COLO668 (cell line): ENCODE measurements at regions not wholly inside any gene's neighbourhood (a gene's known extent, or its start where the extent isn't known, plus 50 kb on each side); places are given as distances from the start of the nearest gene placed in this dataset.

Experiments used
- DNase-seq: peaks from one replicate; lab custom pipeline; 2025; ENCODE audit not compliant: unreplicated experiment; lab: John Stamatoyannopoulos, UW

DNA sequence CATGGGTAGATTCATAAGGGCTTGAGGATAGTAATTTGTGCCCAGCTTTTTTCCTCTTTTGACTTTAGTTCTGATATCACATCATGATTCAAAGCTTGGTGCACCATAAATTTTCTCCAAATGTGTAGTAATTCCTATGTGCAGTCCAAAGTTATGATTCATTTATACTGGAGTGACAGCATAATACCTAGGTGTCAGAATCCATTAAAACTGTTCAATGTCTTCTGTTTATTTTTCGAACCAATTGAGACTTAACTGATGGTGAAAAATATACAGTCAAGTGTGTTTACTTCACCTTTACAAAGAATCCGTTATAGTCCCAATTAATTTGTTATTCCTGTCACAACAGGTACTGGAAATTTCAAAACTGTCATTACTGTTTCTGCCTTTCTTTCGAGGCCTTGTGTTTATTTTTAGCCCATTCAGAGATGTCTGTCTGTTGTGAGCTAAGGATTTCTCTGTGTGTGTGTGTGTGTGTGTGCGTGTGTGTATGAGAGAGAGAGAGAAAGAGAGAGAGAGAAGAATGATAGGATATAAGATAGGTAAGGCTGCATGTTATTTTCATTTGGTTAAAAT lies 389.7 kb upstream of the ATP5MC3 start:
- no peak for DNase-seq

DNA sequence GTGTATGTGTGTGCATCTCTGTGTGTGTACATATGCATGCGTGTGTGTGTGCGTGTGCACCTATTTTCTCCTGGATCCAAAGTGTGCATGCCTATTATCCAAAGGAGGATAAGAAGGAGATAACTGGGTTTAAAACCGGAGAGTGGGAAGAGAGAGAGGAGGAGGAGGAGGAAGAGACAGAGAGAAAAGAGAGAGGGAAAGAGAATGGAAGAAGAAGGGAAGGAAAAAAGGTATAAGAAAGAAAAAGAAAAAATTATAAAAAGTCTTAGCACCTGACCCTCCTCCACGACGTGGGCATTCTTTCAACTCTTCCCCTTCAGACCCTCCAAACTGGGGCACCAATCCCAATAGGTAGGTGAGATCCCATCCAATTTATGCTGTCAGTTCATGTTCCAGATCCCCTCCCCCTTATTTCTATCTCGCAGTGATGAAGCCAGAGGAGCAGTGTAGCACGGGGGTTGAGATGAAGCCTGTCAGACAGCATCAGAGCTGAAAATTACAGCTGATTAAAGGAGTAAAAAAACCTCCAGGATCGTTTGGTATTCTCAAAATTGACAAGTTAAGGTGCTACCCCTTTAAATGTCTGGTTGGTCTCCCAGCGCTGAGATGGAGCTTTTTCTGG lies 386.7 kb upstream of the ATP5MC3 start:
- DNase-seq: no peak

DNA sequence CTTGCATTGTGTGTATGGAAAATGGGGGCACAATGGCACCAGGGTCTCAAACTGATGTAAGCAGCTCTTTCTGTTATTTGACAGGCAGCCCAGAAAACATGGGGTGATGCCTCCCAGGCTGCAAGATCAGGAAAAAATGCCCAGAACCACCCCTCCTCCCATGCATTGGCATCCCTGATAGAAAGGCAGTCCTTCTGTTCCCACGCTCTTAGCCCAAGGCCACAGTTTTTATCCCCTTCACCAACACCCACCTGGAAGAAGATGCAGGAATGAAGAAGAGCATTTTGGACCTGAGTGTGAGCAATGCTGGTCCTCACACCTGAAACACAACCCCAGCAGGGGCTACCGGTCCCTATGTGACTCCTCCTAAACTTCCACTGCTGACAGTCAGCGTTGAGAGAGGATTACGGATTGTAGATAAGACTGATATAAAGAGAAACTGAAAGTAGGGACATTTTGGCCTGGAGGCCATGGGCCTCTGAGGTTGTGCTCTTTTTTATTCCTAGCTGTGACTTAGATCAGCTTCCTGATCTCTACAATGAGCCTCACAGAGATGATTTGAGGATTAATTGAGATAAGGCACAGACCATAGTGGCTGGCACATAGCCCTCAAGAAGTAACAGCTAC lies 386.0 kb upstream of the ATP5MC3 start:
- DNase-seq: no peak

DNA sequence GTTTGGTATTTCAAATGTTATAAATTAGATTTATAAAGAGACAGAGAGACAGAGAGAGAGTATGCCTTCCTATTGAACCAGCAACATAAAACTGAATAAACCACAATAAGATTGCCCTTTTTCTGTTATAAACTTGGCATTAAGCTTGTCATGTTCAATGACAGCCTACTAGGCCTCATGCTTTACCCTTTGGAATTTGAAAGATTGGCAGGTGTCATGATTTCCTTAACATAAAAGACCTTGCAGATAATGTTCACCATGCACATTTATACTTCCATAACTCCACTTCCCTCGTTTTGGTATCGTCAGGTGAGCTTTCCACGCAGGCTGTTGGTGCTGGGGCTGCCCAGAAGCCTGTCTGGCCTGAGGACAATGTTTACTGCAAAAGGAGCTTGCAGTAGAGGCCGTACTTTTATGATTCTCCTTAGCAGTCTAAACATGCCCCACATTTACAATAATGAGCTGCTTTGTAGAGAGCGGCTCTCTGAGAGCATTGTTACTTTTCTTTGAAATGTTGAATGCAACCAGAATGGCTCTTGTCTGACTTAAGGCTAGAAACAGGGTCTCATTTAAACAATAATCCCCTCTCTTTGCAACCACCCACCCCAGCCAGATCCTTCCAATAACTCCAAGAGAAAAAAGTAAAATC lies 379.1 kb upstream of the ATP5MC3 start:
- DNase-seq: no peak

DNA sequence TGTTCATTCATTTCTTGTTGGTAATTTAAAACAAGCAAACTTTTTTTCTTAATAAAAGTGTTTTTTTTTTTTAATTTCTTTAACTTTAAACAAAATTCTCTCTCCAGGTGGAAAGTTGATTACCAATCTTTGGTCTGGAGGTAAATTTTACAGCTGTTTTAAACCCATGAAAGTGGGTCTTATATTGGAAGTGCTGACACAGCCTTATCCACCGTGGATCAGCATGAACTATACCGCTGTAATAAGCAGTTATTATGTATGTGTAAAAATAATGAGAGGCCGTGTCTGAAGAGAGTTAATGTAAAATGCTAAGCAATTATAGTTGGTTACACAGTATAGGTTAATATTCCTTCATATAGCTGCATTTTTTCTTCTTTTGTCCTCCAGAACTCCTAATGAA lies 378.1 kb upstream of the ATP5MC3 start:
- DNase-seq: no peak

DNA sequence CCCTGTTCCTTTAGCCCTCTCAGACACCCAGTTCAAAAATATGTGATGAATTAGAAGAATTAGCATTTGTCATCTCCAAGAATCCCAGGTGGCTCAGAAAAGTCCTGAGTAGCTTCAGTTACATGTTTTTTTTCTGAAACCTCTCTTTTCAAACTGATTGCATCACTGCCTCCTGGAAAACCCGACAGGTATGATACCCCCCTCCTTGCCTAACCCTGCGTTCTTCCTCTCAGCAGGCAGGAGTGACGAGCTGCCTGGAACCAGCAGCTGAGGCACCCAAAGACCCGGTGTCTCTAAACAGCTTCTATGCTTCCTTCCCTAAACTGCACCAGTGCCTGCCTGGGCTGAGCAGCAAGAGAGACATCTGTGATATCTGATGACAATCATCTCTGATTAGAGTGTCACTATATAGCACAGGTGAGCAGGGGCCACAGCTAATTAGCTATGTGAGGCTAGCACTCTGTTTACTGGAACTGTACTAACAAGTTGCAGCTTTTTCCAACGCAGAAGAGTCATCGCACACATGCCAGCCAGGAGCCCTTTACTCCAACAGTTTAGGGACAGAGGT lies 376.4 kb upstream of the ATP5MC3 start:
- no peak for DNase-seq

DNA sequence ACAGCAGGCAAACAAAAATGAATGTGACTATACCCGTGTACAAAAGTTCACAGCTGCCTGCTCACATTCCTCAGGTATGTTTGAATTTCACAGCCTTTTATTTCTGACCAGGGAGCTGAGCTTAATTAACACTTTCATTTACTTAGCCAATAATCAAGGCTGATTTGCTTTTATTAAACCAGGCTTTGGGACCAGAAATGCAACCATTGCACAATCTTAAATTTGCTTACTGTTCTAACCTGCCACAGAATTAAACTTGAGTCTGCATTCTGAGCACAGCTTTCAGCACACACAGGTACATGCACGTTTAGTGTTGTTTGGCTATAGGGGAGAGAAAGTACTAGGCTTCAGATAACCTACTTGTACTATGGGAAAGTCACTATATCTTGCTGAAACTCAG lies 372.4 kb upstream of the ATP5MC3 start:
- DNase-seq: no peak

DNA sequence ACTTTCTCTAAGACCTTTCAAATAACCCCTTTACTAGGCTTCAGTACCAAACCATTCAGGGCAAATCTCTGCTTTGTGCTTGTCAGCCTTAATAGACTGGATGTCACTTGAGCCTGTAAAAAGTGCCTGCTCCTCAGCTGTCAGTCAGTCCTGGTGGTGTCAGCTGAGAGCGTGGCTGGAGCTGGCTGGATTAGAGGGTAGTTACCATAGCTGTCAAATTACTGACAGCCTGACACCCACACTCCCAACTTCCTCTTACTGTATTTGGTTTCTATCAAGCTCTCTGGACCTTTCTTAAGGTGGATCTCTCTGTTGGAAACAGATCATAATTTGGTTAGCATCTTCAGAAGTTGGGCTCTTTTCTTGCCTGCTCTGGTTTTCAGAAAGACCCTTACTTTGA lies 371.4 kb upstream of the ATP5MC3 start:
- no peak for DNase-seq

DNA sequence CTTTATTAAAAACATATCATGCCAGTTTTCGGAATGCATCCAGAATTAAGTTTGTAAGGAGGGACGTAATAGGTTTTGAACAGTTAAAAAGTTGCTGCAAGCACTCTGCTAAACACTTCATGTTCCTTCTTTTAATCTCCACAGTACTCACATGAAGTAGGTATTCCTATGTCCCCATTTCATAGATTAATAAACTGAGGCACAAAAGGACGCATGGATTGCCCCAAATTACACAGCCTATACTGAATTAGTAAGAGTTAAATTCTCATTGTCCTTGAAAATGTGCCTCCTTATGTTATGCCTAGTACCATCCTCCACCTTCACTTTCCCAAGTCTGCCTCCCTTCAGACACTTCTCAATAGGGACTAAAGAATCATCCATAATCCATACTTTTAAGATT lies 358.9 kb upstream of the ATP5MC3 start:
- DNase-seq: no peak

DNA sequence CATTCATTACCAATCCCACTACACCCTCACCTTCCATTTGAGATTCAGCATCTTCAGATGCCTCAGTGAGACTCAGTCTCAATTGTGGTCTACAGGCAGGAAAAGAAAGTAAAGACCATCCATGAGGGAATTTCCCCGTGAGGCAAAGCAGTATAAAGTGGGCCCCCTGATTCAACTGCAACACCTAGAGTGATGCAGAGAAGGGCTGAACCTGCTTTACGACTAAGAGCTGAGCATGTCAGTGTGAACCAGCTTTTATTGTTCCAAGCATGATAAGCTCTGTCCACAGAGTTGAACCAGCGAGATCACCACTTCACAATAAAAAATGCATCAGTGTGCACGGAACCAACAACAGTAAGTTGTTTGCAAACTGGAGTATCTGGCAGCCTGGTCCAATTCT lies 357.6 kb upstream of the ATP5MC3 start:
- no peak for DNase-seq

DNA sequence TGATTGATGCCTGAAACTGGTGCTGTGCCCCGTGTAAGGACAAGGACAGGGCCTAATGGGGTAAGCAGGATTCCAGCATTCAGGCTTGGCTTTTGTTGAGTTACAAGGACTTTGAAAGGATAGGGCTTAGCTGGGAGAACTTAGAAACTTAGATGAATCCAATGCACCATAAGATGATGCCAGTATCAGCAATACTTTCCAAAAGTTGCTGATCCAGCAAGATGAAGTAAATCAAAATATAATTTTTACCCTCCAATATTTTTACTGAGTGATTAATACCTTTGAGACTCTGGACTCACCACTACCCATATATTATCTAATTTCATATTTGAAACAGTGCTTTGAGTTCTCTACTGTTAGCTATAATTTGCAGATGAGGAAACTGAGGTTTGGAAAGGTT lies 354.5 kb upstream of the ATP5MC3 start:
- no peak for DNase-seq

DNA sequence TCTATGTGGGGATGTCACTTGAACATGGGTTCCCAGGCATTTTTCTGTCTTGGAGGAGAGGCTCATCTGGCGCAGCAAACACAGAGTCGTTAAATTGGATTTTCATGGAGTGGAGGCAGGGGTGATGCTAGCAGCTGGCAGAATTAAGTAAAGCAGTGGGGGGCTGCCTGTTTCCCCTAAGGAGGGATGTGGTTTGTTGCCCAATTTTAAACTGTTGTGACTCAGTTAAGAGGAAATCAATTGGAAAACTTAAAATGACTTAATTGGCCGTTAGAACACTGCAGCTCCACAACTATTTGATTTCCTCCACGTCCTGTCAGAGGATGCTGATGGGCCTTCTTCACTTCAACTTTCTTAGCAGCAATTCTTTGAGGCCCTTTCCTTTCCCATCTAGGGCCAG lies 354.1 kb upstream of the ATP5MC3 start:
- no peak for DNase-seq

DNA sequence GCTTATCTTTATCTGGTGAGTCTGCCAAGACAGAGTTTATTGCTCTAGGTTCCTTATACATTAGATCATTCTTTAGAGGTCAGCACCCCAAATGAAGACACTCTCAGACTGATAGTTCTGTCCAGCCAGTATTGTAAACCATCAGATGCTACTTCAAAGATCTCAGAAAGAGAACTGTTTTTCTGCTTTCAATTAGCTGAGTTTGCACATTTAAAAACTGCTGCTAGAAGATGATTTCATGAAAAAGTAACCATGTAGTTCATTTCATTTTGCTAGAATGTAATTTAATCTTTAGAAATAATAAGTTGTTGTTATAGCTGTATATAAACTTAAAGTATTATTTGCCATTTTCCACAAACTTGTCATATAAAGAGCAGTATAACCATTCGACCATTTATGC lies 344.5 kb upstream of the ATP5MC3 start:
- no peak for DNase-seq

DNA sequence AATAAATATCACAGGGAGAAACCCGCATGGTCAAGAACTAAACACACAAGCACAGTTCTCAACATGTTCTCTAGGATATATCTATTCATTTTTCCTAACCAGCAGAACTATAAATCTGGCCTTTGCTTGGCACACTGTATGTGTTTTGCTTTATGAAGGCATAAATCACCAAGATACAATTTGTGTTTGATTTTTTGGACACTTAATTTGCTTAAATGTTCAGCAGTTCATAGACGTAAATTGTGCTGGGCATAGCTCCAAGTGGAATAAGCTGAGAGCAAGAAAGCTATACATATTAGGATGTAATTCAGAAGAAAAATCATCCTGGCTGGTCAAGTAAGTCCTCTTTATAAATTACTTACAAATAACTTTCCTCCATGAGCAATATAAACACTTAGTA lies 341.5 kb upstream of the ATP5MC3 start:
- DNase-seq: no peak

DNA sequence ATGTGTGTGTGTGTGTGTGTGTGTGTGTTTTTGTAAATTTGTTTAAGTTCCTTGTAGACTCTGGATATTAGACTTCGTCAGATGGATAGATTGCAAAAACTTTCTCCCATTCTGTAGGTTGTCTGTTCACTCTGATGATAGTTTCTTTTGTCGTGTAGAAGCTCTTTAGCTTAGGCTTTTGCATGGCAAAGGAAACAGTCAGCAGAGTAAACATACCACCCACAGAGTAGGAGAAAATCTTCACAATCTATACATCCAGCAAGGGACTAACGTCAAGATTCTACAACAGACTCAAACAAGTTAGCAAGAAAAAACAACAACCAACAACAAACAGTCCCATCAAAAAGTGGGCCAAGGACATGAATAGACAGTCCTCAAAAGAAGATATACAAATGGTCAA lies 336.7 kb upstream of the ATP5MC3 start:
- DNase-seq: no peak

DNA sequence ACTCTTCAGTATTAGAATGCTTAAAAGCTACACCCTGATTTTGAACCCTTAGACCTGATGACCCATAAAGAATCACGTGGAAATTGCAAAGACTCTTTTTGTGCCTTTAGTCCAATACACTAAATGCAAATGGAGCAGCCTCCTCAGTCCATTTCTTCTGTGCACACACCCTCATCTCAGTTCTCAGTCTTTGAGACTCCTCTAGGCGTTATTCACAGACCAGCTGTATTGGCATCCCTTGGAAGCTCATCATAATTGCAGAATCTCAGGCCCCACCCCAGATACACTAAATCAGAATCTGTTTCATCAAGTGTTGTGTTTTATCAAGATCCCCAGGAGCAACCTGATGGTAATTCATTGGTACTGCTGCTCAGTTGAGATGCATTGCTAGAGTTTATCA lies 335.0 kb upstream of the ATP5MC3 start:
- DNase-seq: no peak

DNA sequence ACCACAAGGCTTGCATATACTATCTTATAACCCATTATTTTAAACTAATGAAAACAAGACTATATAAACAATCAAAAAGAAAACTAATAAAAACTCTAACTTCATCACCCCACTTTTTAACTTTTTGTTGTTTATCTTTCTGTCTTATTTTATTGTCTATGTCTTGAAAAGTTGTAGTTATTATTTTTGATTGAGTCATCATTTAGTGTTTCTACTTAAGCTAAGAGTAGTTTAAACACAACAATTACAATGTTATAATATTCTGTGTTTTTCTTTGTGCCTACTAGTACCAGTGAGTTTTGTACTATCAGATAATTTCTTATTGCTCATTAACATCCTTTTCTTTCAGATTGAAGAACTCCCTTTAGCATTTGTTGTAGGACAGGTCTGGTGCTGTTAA lies 318.7 kb upstream of the ATP5MC3 start:
- no peak for DNase-seq

DNA sequence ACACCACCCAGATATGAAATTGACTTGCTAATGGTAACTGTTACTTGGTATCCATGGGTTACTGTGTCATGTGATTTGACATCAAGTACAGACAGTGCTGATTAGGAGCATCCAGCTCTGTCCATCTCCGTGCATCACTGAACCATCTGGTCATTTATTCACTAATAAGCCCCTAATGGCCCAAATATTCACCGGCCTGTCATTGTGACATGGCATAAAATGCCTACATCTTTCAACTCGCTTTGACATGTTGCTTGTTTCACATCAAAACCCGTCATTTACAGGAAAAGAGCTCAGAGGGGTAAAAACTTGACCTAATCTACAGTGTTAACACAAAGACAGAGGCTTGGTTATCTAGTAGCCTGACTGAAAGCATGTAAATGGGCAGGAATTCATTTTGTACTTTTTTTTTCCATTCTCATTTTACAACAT lies 308.9 kb upstream of the ATP5MC3 start:
- no peak for DNase-seq

DNA sequence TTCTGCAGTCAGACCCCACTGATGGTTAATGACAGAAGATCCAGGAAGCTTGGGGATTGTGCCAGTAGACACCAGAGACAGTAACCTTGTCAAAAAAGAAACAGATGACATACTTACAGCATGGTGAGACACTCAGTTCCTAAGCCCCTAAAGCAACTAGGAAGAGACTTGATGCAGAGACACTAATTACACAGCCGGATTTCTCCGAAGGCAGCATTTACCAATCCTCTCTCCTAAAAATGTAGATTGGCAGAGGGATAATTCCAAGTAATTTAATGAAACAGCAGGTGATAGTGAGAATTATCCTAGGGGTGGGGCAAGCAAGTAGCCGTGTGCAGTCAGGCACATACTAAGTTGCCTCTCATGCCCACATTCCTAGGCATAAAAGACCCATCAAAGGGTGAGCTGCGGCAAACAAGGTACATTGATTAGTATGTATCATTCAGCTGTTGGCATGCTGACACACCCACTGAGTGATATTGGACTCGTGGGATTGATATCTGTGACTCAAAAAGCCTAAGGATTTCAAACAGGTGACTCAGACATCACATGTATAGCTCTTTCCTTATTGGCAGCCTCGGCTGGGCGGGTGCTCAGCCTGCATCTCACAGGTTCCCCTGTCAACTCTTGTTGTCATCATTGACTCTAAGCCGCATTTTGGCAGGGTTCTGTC lies 296.7 kb upstream of the ATP5MC3 start:
- no peak for DNase-seq

DNA sequence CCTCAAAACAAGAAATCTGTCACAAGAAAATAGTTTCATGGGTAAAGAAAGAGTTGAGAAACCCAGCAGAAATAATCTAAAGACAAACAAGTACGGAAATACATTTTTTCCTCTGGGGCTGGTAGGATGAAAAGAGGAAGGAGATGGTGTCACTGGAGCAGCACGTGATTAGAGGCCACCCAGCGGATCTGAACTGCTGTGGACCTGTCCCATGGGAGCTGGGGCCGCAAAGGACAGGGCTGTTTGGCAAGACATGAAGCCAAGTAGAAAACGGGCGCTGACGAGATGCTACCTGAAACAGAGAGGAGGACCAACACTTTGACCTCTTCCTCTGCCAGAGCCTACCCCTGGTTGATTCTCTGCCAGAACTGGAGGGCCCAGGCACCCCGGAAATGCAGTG lies 295.4 kb upstream of the ATP5MC3 start:
- DNase-seq: no peak

DNA sequence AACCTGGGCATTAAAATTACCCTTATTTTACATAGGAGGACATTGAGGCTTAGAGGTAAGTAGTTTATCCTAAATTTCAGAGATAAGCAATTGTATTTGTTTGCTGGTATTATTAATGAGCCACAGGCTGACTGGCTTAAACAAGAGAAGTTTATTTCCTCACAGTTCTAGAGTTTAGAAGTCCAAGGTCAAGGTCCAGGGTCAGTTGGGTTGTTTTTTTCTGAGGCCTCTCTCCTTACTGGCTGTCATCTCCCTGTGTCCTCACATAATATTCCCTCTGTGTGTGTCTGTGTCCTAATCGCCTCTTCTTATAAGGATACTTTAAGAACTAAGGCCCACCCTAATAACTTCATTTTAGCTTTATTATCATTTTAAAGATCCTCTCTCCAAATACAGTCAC lies 294.9 kb upstream of the ATP5MC3 start:
- DNase-seq: no peak

DNA sequence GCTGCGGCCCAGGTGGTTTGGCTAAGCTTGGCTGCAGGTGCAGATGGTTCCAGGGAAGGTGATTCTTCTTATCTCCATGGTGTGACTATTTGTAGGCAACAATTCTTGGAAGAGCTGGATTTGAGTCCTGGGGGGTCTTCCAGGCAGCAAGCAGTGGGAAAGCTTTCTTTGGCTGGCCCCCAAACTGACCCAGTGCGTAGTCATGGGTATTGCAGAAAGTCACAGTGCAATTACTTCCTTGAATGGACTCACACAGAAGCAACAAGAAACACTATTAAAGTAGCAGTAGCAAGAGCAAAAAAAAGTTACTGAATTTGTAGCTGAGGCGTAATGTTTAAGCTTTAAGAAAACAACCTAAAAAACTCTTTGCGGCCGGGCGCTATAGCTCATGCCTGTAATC lies 293.6 kb upstream of the ATP5MC3 start:
- no peak for DNase-seq
